Stomach (tissue), 8 donors: ENCODE measurements at regions not wholly inside any gene's neighbourhood (a gene's known extent, or its start where the extent isn't known, plus 50 kb on each side); places are given as distances from the start of the nearest gene placed in this dataset.

Experiments
- DNase-seq, 2 donors: peaks; one replicate each; pipeline versions ENCODE4 v3.0.0 to v3.0.0-alpha.2; 2013 to 2019
- H3K27ac ChIP-seq, 5 donors: fragments of 200-600 bp in 4 of 5; sonication (generic) in 4 of 5; one replicate each; pipeline ENCODE4 v1.5.1; 2013 to 2019; ENCODE audit warnings: mild to moderate bottlenecking in 1 of 5, moderate library complexity in 1 of 5
- H3K27me3 ChIP-seq, 3 donors: fragments of 200-600 bp; sonication (generic); one replicate each; pipeline ENCODE4 v1.5.1; 2017 to 2019; ENCODE audit warnings: mixed run types in 1 of 3
- H3K36me3 ChIP-seq, 4 donors: fragments of 200-600 bp; sonication (generic); 1 replicate in 3 of 4; 2 replicates in 1 of 4; pipeline ENCODE4 v1.5.1; 2016 to 2019
- H3K4me1 ChIP-seq, 4 donors: fragments of 200-600 bp; sonication (generic); one replicate each; pipeline ENCODE4 v1.5.1; 2016 to 2019
- H3K4me3 ChIP-seq, 4 donors: fragments of 200-600 bp; sonication (generic) in 3 of 4; one replicate each; pipeline ENCODE4 v1.5.1; 2016 to 2019; ENCODE audit warnings: mild to moderate bottlenecking in 1 of 4
- H3K9me3 ChIP-seq, 4 donors: fragments of 200-600 bp; sonication (generic); one replicate each; pipeline ENCODE4 v1.5.1; 2016 to 2019
- EP300 ChIP-seq: sonication (generic); formaldehyde crosslinking; IDR thresholded peaks from one replicate; pipeline ENCODE4 v1.6.1; 2017; ENCODE audit warnings: antibody characterized with exemption
- POLR2A ChIP-seq, 4 donors: fragments of 450-650 bp; IDR thresholded peaks; one replicate each; pipeline ENCODE4 v1.6.1; 2016; ENCODE audit warnings: antibody characterized with exemption in 4 of 4, control low read depth in 2 of 4, mild to moderate bottlenecking in 1 of 4, moderate library complexity in 1 of 4
- POLR2AphosphoS5 ChIP-seq, 3 donors: sonication (generic); formaldehyde crosslinking; IDR thresholded peaks; one replicate each; pipeline ENCODE4 v1.6.1; 2016; ENCODE audit warnings: antibody characterized with exemption in 3 of 3
- WGBS, 5 donors: extraction: QIAGEN DNeasy Blood & Tissue Kit in 3 of 5; methylation state at CpG; one replicate each; pipeline versions ENCODE4 v1.1.5 to v1.1.7; 2013 to 2018; 5-methylcytosine and 5-hydroxymethylcytosine counted together
- intact Hi-C: fragments of 100-400 bp; cut with DNase I; formaldehyde crosslinking; loops from one replicate; pipeline ENCODE4 v1.15.1; 2023; ENCODE audit warnings: low total_unique reads
- TF ChIP-seq, protein P1 (sequence below), 7 experiments: fragments of 450-650 bp in 4 of 7; fragments of 200-600 bp in 3 of 7; sonication (generic) in 3 of 7; IDR thresholded peaks; one replicate each; pipeline ENCODE4 v1.5.1; 2016 to 2019; ENCODE audit warnings: antibody characterized with exemption in 7 of 7, control low read depth in 2 of 7, mild to moderate bottlenecking in 1 of 7
- donor health status: healthy with polysubstance abuse.
- donor health status: Bipolar disorder and iron deficiency.
- donor health status: healthy.

- 80 to 90% (median 87%) methylated on average over 2 of the region's 2 CpGs for WGBS, 5 donors
- TF ChIP-seq, protein P1, sequence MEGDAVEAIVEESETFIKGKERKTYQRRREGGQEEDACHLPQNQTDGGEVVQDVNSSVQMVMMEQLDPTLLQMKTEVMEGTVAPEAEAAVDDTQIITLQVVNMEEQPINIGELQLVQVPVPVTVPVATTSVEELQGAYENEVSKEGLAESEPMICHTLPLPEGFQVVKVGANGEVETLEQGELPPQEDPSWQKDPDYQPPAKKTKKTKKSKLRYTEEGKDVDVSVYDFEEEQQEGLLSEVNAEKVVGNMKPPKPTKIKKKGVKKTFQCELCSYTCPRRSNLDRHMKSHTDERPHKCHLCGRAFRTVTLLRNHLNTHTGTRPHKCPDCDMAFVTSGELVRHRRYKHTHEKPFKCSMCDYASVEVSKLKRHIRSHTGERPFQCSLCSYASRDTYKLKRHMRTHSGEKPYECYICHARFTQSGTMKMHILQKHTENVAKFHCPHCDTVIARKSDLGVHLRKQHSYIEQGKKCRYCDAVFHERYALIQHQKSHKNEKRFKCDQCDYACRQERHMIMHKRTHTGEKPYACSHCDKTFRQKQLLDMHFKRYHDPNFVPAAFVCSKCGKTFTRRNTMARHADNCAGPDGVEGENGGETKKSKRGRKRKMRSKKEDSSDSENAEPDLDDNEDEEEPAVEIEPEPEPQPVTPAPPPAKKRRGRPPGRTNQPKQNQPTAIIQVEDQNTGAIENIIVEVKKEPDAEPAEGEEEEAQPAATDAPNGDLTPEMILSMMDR (IDR thresholded peaks at IDR 0.05) = no peak
- TF ChIP-seq POLR2AphosphoS5 (IDR thresholded peaks at IDR 0.05) = no peak
- TF ChIP-seq POLR2A (IDR thresholded peaks at IDR 0.05) = no peak
- no peak for TF ChIP-seq EP300
These were observed 204.4 kb upstream of the SERP2 start for GRCh38 chr13:44169018-44169911.

GRCh38 chr13:44170731-44171130, 202.9 kb upstream of the SERP2 start:
- Histone ChIP-seq H3K4me1 (peaks cover 4 to 22% (median 13%) of the 10 kb centered on the region in 4 donors), H3K27me3 (no peaks in the 10 kb centered on the region), H3K4me3 (no peak overlapping the region), H3K36me3 (no peaks in the 10 kb centered on the region), H3K27ac (no peak overlapping the region), H3K9me3 (no peaks in the 10 kb centered on the region)
- TF ChIP-seq POLR2A (IDR thresholded peaks at IDR 0.05) (no peak), EP300 (no peak), POLR2AphosphoS5 (IDR thresholded peaks at IDR 0.05) (no peak)
- TF ChIP-seq, protein P1 (IDR thresholded peaks at IDR 0.05) = no peak
- 87 to 91% (median 90%) methylated on average over 1 of the region's 1 CpG for WGBS, 5 donors
- intact Hi-C loops = no loop called here
- DNase-seq = no peak

More at GRCh38 chr13:44169018-44169911, 204.4 kb upstream of the SERP2 start:
- intact Hi-C loops = no loop called here
- H3K27ac ChIP-seq = no peak overlapping the region
- no peaks in the 10 kb centered on the region for H3K36me3 ChIP-seq
- no peak overlapping the region for H3K4me3 ChIP-seq
- H3K4me1 ChIP-seq = peaks cover 0 to 7% (median 2%) of the 10 kb centered on the region in 4 donors
- no peaks in the 10 kb centered on the region for H3K27me3 ChIP-seq
- DNase-seq = no peak
- H3K9me3 ChIP-seq = no peaks in the 10 kb centered on the region

DNA sequence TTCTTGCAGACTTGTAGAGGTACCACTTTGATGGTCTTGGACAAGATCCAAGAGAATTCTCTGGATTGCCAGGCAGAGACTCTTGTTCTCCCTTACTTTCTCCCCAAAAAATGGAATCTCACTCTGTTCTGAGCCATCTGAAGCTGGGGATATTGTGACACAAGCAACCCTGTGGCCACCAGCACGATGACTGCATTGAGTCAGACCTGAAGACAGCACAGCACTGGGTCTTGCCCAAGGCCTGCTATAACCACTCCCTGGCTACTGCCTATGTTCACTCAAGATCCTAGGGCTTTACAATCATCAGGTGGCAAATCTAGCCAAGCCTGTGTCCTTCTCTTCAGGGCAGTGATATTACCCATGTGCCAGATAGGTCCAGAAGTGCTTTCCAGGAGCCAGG, 202.5 kb upstream of the SERP2 start:
- DNase-seq = no peak
- Histone ChIP-seq H3K36me3 (no peaks in the 10 kb centered on the region), H3K27ac (no peak overlapping the region), H3K9me3 (no peaks in the 10 kb centered on the region), H3K4me3 (no peak overlapping the region), H3K4me1 (peaks cover 4 to 25% (median 15%) of the 10 kb centered on the region in 4 donors), H3K27me3 (no peaks in the 10 kb centered on the region)
- 67 to 100% (median 88%) methylated on average over 1 of the region's 1 CpG for WGBS, 5 donors
- intact Hi-C loops = no loop called here
- TF ChIP-seq POLR2AphosphoS5 (IDR thresholded peaks at IDR 0.05) = no peak
- TF ChIP-seq, protein P1 (IDR thresholded peaks at IDR 0.05) = no peak
- no peak for TF ChIP-seq EP300
- TF ChIP-seq POLR2A (IDR thresholded peaks at IDR 0.05) = no peak

- intact Hi-C loops = no loop called here
- TF ChIP-seq POLR2A (IDR thresholded peaks at IDR 0.05) (no peak), EP300 (no peak), POLR2AphosphoS5 (IDR thresholded peaks at IDR 0.05) (no peak)
- TF ChIP-seq, protein P1 (IDR thresholded peaks at IDR 0.05) = no peak
- H3K9me3 ChIP-seq = no peaks in the 10 kb centered on the region
- no peak overlapping the region for H3K27ac ChIP-seq
- peaks cover 4 to 25% (median 15%) of the 10 kb centered on the region in 4 donors for H3K4me1 ChIP-seq
- no peaks in the 10 kb centered on the region for H3K27me3 ChIP-seq
- no peak for DNase-seq
- no peak overlapping the region for H3K4me3 ChIP-seq
- no peaks in the 10 kb centered on the region for H3K36me3 ChIP-seq
These were observed 201.8 kb upstream of the SERP2 start for GRCh38 chr13:44171861-44172260.
